HUES64 (cell line): ENCODE measurements at regions not wholly inside any gene's neighbourhood (a gene's known extent, or its start where the extent isn't known, plus 50 kb on each side); places are given as distances from the start of the nearest gene placed in this dataset.

Experiments used
- H3K27ac ChIP-seq: 2 replicates; pipeline ENCODE4 v1.7.0; 2013; ENCODE audit warnings: low read depth, low read length, inconsistent platforms
- H3K27me3 ChIP-seq: 2 replicates; pipeline ENCODE4 v1.6.1; 2013; ENCODE audit warnings: mild to moderate bottlenecking, low read length; ENCODE audit not compliant: insufficient read depth
- H3K36me3 ChIP-seq: 2 replicates; pipeline ENCODE4 v1.6.1; 2013; ENCODE audit warnings: mild to moderate bottlenecking, low read length; ENCODE audit not compliant: insufficient read depth
- H3K4me1 ChIP-seq: 2 replicates; pipeline ENCODE4 v1.6.1; 2013; ENCODE audit warnings: mild to moderate bottlenecking, low read length, moderate library complexity; ENCODE audit not compliant: insufficient read depth
- H3K4me3 ChIP-seq: 2 replicates; pipeline ENCODE4 v1.5.1; 2013; ENCODE audit warnings: mild to moderate bottlenecking, low read length, moderate library complexity
- H3K9ac ChIP-seq: 2 replicates; pipeline ENCODE4 v1.6.1; 2013; ENCODE audit warnings: mild to moderate bottlenecking, low read depth, low read length
- H3K9me3 ChIP-seq: 2 replicates; pipeline ENCODE4 v1.6.1; 2013; ENCODE audit warnings: low read depth, low read length; ENCODE audit not compliant: insufficient read depth
- WGBS: fragments of 150-250, 120-280 bp; methylation state at CpG from one replicate; pipeline ENCODE4 v1.1.7; 2013; ENCODE audit warnings: missing lambda C conversion rate; 5-methylcytosine and 5-hydroxymethylcytosine counted together

GRCh38 chrX:55167124-55167803 is 52.9 kb upstream of the PAGE5 start:
- H3K36me3 ChIP-seq = no peaks in the 10 kb centered on the region
- 76% methylated on average over 1 of the region's 3 CpGs for WGBS
- no peaks in the 10 kb centered on the region for H3K4me1 ChIP-seq
- H3K27me3 ChIP-seq = no peaks in the 10 kb centered on the region
- no peaks in the 10 kb centered on the region for H3K9me3 ChIP-seq
- no peak overlapping the region for H3K9ac ChIP-seq
- no peak overlapping the region for H3K27ac ChIP-seq
- no peak overlapping the region for H3K4me3 ChIP-seq

GRCh38 chrX:55167901-55168300 is 52.2 kb upstream of the PAGE5 start:
- no peaks in the 10 kb centered on the region for H3K4me1 ChIP-seq
- 98% methylated on average over 3 of the region's 4 CpGs for WGBS
- no peak overlapping the region for H3K9ac ChIP-seq
- no peaks in the 10 kb centered on the region for H3K36me3 ChIP-seq
- H3K9me3 ChIP-seq = no peaks in the 10 kb centered on the region
- no peaks in the 10 kb centered on the region for H3K27me3 ChIP-seq
- no peak overlapping the region for H3K27ac ChIP-seq
- no peak overlapping the region for H3K4me3 ChIP-seq

- no peaks in the 10 kb centered on the region for H3K36me3 ChIP-seq
- no peak overlapping the region for H3K27ac ChIP-seq
- no peaks in the 10 kb centered on the region for H3K4me1 ChIP-seq
- H3K9me3 ChIP-seq = no peaks in the 10 kb centered on the region
- H3K4me3 ChIP-seq = no peak overlapping the region
- H3K27me3 ChIP-seq = no peaks in the 10 kb centered on the region
- no peak overlapping the region for H3K9ac ChIP-seq
These were observed 50.4 kb upstream of the PAGE5 start for GRCh38 chrX:55169782-55170181.
